ENCODE measurements at regions not wholly inside any gene's neighbourhood (a gene's known extent, or its start where the extent isn't known, plus 50 kb on each side); places are given as distances from the start of the nearest gene placed in this dataset.

DNA sequence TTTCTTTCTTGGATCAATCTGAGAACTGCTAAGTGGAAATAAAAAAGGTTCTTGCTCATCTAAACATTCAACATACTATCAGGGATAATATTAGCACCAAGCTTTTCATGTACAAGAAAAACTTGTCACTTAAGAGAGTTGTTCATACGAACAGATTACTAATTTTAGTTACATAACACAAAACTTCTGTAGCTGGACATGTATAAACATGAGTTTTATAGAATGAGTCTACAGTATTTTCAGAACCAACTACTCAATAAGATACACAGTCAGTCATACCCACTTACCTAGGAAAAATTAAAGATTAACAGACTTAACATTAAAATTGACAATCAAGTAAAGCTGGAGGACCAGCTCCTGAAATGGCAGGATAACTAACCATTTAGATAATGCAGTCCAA is 540.1 kb upstream of the FAM241A start:
- no peak overlapping the region for H3K4me3 ChIP-seq
- H3K27me3 ChIP-seq = no peaks in the 10 kb centered on the region
- TF ChIP-seq, protein P1, sequence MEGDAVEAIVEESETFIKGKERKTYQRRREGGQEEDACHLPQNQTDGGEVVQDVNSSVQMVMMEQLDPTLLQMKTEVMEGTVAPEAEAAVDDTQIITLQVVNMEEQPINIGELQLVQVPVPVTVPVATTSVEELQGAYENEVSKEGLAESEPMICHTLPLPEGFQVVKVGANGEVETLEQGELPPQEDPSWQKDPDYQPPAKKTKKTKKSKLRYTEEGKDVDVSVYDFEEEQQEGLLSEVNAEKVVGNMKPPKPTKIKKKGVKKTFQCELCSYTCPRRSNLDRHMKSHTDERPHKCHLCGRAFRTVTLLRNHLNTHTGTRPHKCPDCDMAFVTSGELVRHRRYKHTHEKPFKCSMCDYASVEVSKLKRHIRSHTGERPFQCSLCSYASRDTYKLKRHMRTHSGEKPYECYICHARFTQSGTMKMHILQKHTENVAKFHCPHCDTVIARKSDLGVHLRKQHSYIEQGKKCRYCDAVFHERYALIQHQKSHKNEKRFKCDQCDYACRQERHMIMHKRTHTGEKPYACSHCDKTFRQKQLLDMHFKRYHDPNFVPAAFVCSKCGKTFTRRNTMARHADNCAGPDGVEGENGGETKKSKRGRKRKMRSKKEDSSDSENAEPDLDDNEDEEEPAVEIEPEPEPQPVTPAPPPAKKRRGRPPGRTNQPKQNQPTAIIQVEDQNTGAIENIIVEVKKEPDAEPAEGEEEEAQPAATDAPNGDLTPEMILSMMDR (IDR thresholded peaks at IDR 0.05) = no peak
- WGBS, 2 donors = 27 to 32% methylated on average over 1 of the region's 1 CpG
- FAIRE-seq = no peak
- intact Hi-C loops (cut with DNase I) = no loop called here
- no peak overlapping the region for H3K27ac ChIP-seq
- H3K9me3 ChIP-seq = no peaks in the 10 kb centered on the region
- no peaks in the 10 kb centered on the region for H3K4me1 ChIP-seq
- ATAC-seq = no peak
- H3K36me3 ChIP-seq = no peaks in the 10 kb centered on the region
- no peak for DNase-seq

DNA sequence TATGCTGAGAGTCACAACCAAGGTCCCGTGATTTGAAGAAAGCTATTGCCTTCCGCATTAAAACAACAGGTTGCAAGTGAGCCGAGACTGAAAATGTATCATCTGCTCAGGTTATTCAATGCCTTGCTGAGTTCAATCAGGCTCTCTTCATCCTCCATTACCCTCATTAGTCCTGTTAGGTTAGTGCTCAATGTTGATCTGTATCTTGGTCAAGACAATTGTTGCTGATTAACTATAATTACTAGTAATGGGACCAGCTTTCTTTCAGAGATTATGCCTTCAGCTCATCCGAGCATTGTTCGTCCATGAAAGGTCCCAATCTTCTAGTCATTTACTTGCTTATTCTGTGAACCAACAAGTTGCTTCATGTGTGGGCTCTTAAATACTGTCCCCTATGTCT is 534.6 kb upstream of the FAM241A start:
- H3K4me1 ChIP-seq = no peaks in the 10 kb centered on the region
- H3K27me3 ChIP-seq = no peaks in the 10 kb centered on the region
- WGBS, 2 donors = 56 to 74% methylated on average over 5 of the region's 5 CpGs
- ATAC-seq = no peak
- DNase-seq = no peak
- no peak for FAIRE-seq
- no peaks in the 10 kb centered on the region for H3K36me3 ChIP-seq
- intact Hi-C loops (cut with DNase I) = no loop called here
- TF ChIP-seq, protein P1 (IDR thresholded peaks at IDR 0.05) = no peak
- no peaks in the 10 kb centered on the region for H3K9me3 ChIP-seq
- no peak overlapping the region for H3K27ac ChIP-seq
- no peak overlapping the region for H3K4me3 ChIP-seq

DNA sequence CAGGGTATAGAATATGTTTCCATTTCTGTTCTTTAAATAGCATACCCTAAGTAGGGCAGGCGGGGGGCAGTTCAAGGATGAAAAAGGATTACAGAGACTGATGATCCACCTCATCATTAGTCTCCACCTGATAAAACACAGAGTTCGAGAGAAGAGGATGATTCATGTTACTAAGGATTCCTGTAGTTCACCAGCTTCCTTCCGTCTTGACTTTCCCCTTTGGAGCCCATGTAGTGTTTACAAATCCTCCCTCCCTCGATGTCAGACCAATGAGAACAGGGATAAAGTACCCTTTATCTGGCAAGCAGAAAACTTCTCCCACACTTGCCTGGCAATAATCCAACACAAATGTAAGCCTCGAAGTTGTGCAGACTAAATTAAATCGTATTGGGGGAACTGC is 526.3 kb upstream of the FAM241A start:
- ATAC-seq = no peak
- TF ChIP-seq, protein P1 (IDR thresholded peaks at IDR 0.05) = no peak
- Histone ChIP-seq H3K36me3 (no peaks in the 10 kb centered on the region), H3K4me3 (no peak overlapping the region), H3K27me3 (no peaks in the 10 kb centered on the region), H3K27ac (no peak overlapping the region), H3K4me1 (no peaks in the 10 kb centered on the region), H3K9me3 (no peaks in the 10 kb centered on the region)
- FAIRE-seq = no peak
- intact Hi-C loops (cut with DNase I) = no loop called here
- DNase-seq = no peak
- 25 to 32% methylated on average over 6 of the region's 6 CpGs for WGBS, 2 donors

DNA sequence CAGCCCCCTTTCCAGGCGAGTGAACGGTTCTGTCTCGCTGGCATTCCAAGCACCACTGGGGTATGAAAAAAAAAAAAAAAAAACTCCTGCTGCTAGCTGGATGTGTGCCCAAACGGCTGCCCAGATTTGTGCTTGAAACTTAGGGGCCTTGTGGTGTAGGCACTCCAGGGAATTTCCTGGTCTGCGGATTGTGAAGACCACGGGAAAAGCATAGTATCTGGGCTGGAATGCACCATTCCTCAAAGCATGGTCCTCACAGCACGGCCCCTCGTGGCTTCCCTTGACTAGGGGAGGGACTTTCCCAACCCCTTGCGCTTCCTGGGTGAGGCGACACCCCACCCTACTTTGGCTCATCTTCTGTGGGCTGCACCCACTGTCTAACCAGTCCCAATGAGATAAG is 516.8 kb upstream of the FAM241A start:
- Histone ChIP-seq H3K9me3 (no peaks in the 10 kb centered on the region), H3K27ac (no peak overlapping the region), H3K4me1 (no peaks in the 10 kb centered on the region), H3K27me3 (peaks cover 0 to 15% (median 0%) of the 10 kb centered on the region in 4 donors), H3K36me3 (no peaks in the 10 kb centered on the region), H3K4me3 (no peak overlapping the region)
- no peak for ATAC-seq
- no peak for FAIRE-seq
- intact Hi-C loops (cut with DNase I) = loop anchor here in 1 of 3 donors (10.0 kb wide), 1 partner anchor 994 kb away; no protein-coding TSS in a partner anchor
- TF ChIP-seq, protein P1 (IDR thresholded peaks at IDR 0.05) = no peak
- DNase-seq = peak in 1 of 6 donors; percentile 22
- 56 to 67% methylated on average over 10 of the region's 10 CpGs for WGBS, 2 donors

DNA sequence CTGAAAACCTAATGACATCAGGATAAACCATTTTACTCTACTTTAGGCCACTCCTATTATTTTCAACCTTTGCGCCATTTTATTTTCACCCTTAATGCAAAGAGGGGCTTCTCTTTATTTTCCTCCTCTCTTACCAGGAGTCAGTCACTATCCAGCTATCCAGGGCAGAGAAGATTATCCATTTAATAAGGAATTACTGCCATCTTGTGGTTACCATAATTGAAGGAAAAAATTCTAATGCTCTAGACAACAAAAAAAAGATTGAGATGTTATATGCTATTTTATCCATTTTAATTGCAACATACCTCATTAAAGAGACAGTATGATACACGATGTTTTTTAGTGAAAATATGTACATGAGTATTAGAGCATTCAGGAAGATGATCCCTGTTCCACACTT is 514.5 kb upstream of the FAM241A start:
- TF ChIP-seq, protein P1 (IDR thresholded peaks at IDR 0.05) = no peak
- DNase-seq = no peak
- Histone ChIP-seq H3K27ac (no peak overlapping the region), H3K4me1 (no peaks in the 10 kb centered on the region), H3K27me3 (peaks cover 0 to 15% (median 2%) of the 10 kb centered on the region in 4 donors), H3K4me3 (no peak overlapping the region), H3K36me3 (no peaks in the 10 kb centered on the region), H3K9me3 (no peaks in the 10 kb centered on the region)
- intact Hi-C loops (cut with DNase I) = no loop called here
- peak in 1 of 4 donors; percentile 43 for ATAC-seq
- no peak for FAIRE-seq
- 33 to 43% methylated on average over 2 of the region's 2 CpGs for WGBS, 2 donors
